ENCODE measurements at regions not wholly inside any gene's neighbourhood (a gene's known extent, or its start where the extent isn't known, plus 50 kb on each side); places are given as distances from the start of the nearest gene placed in this dataset.

DNA sequence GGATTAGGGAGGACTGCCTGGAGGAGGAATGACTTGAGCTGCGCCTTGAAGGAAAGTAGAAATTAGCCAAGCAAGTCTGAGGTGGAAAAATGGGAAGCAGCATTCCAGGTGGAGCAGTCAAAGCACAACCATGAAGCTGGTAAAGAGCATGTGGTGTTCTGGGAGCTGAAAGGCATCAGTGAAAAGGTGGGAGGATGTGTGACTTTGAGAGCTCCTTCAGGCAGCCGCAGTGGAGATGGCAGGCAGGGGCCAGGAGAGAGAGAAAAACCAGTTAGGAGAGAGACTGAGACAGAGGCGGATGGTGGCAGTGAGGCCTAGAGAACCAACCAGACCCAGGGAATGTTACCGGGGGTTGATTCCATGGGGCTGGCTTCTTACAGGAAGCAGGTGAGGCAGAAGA is 393.4 kb downstream of the MIAT start:
- Histone ChIP-seq H3K27ac (no peak overlapping the region), H3K9me3 (no peaks in the 10 kb centered on the region), H3K27me3 (replicated peaks; ENCODE audit: insufficient read depth) (no peaks in the 10 kb centered on the region), H3K36me3 (no peaks in the 10 kb centered on the region), H3K4me1 (replicated peaks) (no peaks in the 10 kb centered on the region), H3K4me3 (no peak overlapping the region)
- intact Hi-C loops (cut with DNase I), result no loop called here
- WGBS, result 82% methylated on average over 4 of the region's 4 CpGs
- TF ChIP-seq POLR2A (IDR thresholded peaks at IDR 0.05) (no peak), POLR2AphosphoS5 (IDR thresholded peaks at IDR 0.05) (no peak)
- TF ChIP-seq, protein P1, sequence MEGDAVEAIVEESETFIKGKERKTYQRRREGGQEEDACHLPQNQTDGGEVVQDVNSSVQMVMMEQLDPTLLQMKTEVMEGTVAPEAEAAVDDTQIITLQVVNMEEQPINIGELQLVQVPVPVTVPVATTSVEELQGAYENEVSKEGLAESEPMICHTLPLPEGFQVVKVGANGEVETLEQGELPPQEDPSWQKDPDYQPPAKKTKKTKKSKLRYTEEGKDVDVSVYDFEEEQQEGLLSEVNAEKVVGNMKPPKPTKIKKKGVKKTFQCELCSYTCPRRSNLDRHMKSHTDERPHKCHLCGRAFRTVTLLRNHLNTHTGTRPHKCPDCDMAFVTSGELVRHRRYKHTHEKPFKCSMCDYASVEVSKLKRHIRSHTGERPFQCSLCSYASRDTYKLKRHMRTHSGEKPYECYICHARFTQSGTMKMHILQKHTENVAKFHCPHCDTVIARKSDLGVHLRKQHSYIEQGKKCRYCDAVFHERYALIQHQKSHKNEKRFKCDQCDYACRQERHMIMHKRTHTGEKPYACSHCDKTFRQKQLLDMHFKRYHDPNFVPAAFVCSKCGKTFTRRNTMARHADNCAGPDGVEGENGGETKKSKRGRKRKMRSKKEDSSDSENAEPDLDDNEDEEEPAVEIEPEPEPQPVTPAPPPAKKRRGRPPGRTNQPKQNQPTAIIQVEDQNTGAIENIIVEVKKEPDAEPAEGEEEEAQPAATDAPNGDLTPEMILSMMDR (IDR thresholded peaks at IDR 0.05), result no peak
- DNase-seq (ENCODE audit: low spot score), result no peak

DNA sequence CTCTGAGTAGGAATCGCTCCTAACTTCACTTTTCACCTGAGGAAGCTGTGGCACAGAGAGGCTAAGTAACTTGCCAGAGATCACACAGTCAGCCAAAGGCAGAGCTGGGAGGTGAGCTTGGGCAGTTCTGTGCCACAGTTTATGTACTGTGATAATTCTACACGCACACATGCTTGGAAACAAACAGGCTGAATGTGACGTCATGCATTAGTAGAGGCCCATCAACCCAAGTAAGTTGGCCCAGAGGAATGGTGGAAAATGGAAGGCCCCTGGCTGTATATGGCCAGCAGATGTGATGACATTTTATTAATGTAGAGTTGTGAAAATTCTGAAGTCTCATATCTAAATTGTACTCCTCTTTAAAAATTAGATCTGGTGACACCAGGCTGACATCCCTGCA is 394.0 kb downstream of the MIAT start:
- H3K27me3 ChIP-seq (replicated peaks; ENCODE audit: insufficient read depth), result no peaks in the 10 kb centered on the region
- no peak overlapping the region for H3K4me3 ChIP-seq
- WGBS, result 50% methylated on average over 3 of the region's 3 CpGs
- intact Hi-C loops (cut with DNase I), result no loop called here
- H3K27ac ChIP-seq, result no peak overlapping the region
- no peaks in the 10 kb centered on the region for H3K4me1 ChIP-seq (replicated peaks)
- no peaks in the 10 kb centered on the region for H3K9me3 ChIP-seq
- no peaks in the 10 kb centered on the region for H3K36me3 ChIP-seq
- no peak for TF ChIP-seq POLR2AphosphoS5 (IDR thresholded peaks at IDR 0.05)
- TF ChIP-seq POLR2A (IDR thresholded peaks at IDR 0.05), result no peak
- TF ChIP-seq, protein P1 (IDR thresholded peaks at IDR 0.05), result no peak
- no peak for DNase-seq (ENCODE audit: low spot score)

DNA sequence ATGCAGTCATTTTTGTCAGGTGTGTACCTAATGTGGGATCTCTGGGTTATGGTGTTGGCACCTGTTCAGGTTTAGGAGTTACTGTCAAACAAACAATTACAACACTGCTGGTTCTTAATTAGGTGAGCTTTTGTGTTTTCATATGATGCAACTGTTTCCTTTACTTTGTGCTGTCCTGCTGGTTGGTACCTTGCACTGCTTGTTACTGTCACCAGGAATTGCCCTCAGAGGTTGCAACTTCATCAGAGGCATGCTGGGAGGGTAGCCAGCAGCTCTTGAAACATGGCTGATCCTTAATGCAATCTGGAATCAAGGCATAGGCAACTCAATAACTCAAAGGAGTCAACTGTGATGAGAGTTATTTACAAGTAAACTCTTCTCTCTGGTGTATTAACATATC is 400.3 kb downstream of the MIAT start:
- no peaks in the 10 kb centered on the region for H3K27me3 ChIP-seq (replicated peaks; ENCODE audit: insufficient read depth)
- H3K4me3 ChIP-seq, result no peak overlapping the region
- H3K27ac ChIP-seq, result no peak overlapping the region
- DNase-seq (ENCODE audit: low spot score), result no peak
- TF ChIP-seq, protein P1 (IDR thresholded peaks at IDR 0.05), result no peak
- no peak for TF ChIP-seq POLR2A (IDR thresholded peaks at IDR 0.05)
- TF ChIP-seq POLR2AphosphoS5 (IDR thresholded peaks at IDR 0.05), result no peak
- H3K4me1 ChIP-seq (replicated peaks), result no peaks in the 10 kb centered on the region
- H3K9me3 ChIP-seq, result no peaks in the 10 kb centered on the region
- intact Hi-C loops (cut with DNase I), result no loop called here
- H3K36me3 ChIP-seq, result no peaks in the 10 kb centered on the region

DNA sequence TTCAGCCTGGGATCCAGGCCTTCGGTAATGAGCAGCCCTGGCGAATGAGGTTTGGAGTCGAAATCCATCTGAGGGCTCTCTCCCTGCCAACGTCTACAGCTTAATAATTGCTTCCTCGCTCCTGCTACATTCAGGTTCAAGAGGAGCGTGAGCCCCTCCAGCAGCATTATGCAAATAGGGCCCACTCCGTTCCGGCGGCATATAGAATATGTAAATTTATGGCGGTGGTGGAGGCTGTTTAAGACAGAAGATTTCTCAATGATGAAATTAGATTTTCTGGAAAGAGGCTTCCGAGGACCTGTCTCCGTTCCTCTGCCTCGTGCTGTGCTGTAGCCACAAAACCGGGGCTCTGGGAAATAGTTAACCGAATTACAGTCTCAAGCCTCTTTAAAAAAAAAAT is 402.8 kb downstream of the MIAT start:
- Histone ChIP-seq H3K27ac (no peak overlapping the region), H3K36me3 (no peaks in the 10 kb centered on the region), H3K27me3 (replicated peaks; ENCODE audit: insufficient read depth) (no peaks in the 10 kb centered on the region), H3K4me3 (no peak overlapping the region), H3K4me1 (replicated peaks) (no peaks in the 10 kb centered on the region), H3K9me3 (no peaks in the 10 kb centered on the region)
- TF ChIP-seq POLR2AphosphoS5 (IDR thresholded peaks at IDR 0.05) (no peak), POLR2A (IDR thresholded peaks at IDR 0.05) (no peak)
- TF ChIP-seq, protein P1 (IDR thresholded peaks at IDR 0.05), result no peak
- DNase-seq (ENCODE audit: low spot score), result no peak
- intact Hi-C loops (cut with DNase I), result no loop called here
- WGBS, result 85% methylated on average over 15 of the region's 15 CpGs

DNA sequence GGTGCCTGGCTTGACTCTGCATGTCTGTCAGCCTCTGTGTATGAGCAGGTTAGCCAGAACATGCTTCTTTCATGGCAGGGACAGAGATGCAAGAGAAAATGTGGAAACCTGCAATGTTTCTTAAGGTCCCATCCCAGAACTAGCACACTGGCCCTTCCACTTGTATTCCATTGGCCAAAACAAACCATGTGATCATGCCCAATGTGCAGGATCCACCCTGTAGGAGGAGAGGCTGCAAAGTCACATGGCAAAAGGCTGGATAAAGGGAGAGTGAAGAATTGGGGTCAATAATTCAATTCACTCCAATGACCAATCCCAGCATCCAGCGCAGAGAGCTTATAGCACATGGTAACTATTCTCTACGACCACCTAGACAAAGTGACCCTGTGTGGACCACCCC is 405.5 kb downstream of the MIAT start:
- WGBS, result 92% methylated on average over 2 of the region's 2 CpGs
- TF ChIP-seq, protein P1 (IDR thresholded peaks at IDR 0.05), result no peak
- TF ChIP-seq POLR2AphosphoS5 (IDR thresholded peaks at IDR 0.05) (no peak), POLR2A (IDR thresholded peaks at IDR 0.05) (no peak)
- no peak for DNase-seq (ENCODE audit: low spot score)
- H3K27me3 ChIP-seq (replicated peaks; ENCODE audit: insufficient read depth), result no peaks in the 10 kb centered on the region
- H3K27ac ChIP-seq, result no peak overlapping the region
- no peaks in the 10 kb centered on the region for H3K9me3 ChIP-seq
- no peaks in the 10 kb centered on the region for H3K4me1 ChIP-seq (replicated peaks)
- H3K36me3 ChIP-seq, result no peaks in the 10 kb centered on the region
- no peak overlapping the region for H3K4me3 ChIP-seq
- intact Hi-C loops (cut with DNase I), result no loop called here

All from prostate gland (tissue), 2 donors.